NCI-H2227 treated with DMSO at 0.1 percent for 48 hours (cell line): ENCODE measurements at regions not wholly inside any gene's neighbourhood (a gene's known extent, or its start where the extent isn't known, plus 50 kb on each side); places are given as distances from the start of the nearest gene placed in this dataset.
"Not testable (repeated sequence)": the region's sequence is repeated elsewhere in the genome, so short reads cannot be mapped to it uniquely, and the experiment has no call there.

ENCODE experiments used
- DNase-seq: peaks from one replicate; lab custom pipeline; 2025; lab: John Stamatoyannopoulos, UW

- DNase-seq, result no peak
Measured at GRCh38 chr4:79662651-79663050, 254.6 kb upstream of the GK2 start.

GRCh38 chr4:79661196-79661595 lies 253.2 kb upstream of the GK2 start:
- DNase-seq, result no peak

- DNase-seq, result not testable (repeated sequence)
Measured at GRCh38 chr4:79659308-79659870, 251.4 kb upstream of the GK2 start.

GRCh38 chr4:79657379-79657778 lies 249.4 kb upstream of the GK2 start:
- DNase-seq, result no peak

GRCh38 chr4:79653871-79654270 lies 245.8 kb upstream of the GK2 start:
- DNase-seq, result no peak

GRCh38 chr4:79652738-79653137 lies 244.7 kb upstream of the GK2 start:
- no peak for DNase-seq

- no peak for DNase-seq
Measured at GRCh38 chr4:79652232-79652631, 244.2 kb upstream of the GK2 start.

GRCh38 chr4:79651456-79651855 lies 243.4 kb upstream of the GK2 start:
- no peak for DNase-seq

- no peak for DNase-seq
Measured at GRCh38 chr4:79650794-79651431, 242.9 kb upstream of the GK2 start.

GRCh38 chr4:79650217-79650616 lies 242.2 kb upstream of the GK2 start:
- no peak for DNase-seq

- DNase-seq, result no peak
Measured at GRCh38 chr4:79645942-79646341, 237.9 kb upstream of the GK2 start.

- no peak for DNase-seq
Measured at GRCh38 chr4:79638735-79639134, 230.7 kb upstream of the GK2 start.

- no peak for DNase-seq
Measured at GRCh38 chr4:79636991-79637390, 229.0 kb upstream of the GK2 start.

- no peak for DNase-seq
Measured at GRCh38 chr4:79634111-79634510, 226.1 kb upstream of the GK2 start.

GRCh38 chr4:79632114-79632513 lies 224.1 kb upstream of the GK2 start:
- DNase-seq, result no peak

GRCh38 chr4:79626611-79627010 lies 218.6 kb upstream of the GK2 start:
- no peak for DNase-seq

- no peak for DNase-seq
Measured at GRCh38 chr4:79626101-79626500, 218.1 kb upstream of the GK2 start.

GRCh38 chr4:79625361-79625760 lies 217.3 kb upstream of the GK2 start:
- DNase-seq, result no peak

GRCh38 chr4:79623021-79623870 lies 215.2 kb upstream of the GK2 start:
- DNase-seq, result no peak

GRCh38 chr4:79621061-79621460 lies 213.0 kb upstream of the GK2 start:
- no peak for DNase-seq

GRCh38 chr4:79620617-79621016 lies 212.6 kb upstream of the GK2 start:
- DNase-seq, result no peak

- DNase-seq, result no peak
Measured at GRCh38 chr4:79613269-79613935, 205.4 kb upstream of the GK2 start.

GRCh38 chr4:79611026-79611425 lies 203.0 kb upstream of the GK2 start:
- DNase-seq, result no peak
